ENCODE measurements at regions not wholly inside any gene's neighbourhood (a gene's known extent, or its start where the extent isn't known, plus 50 kb on each side); places are given as distances from the start of the nearest gene placed in this dataset.

- no peak for TF ChIP-seq BHLHE40 (IDR thresholded peaks at IDR 0.05; ENCODE audit: low read depth, low read length)
- TF ChIP-seq POLR2A (IDR thresholded peaks at IDR 0.05; ENCODE audit: low read depth, low read length) = no peak
- TF ChIP-seq, protein P1, sequence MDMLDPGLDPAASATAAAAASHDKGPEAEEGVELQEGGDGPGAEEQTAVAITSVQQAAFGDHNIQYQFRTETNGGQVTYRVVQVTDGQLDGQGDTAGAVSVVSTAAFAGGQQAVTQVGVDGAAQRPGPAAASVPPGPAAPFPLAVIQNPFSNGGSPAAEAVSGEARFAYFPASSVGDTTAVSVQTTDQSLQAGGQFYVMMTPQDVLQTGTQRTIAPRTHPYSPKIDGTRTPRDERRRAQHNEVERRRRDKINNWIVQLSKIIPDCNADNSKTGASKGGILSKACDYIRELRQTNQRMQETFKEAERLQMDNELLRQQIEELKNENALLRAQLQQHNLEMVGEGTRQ (IDR thresholded peaks at IDR 0.05; ENCODE audit: low read depth, low read length) = no peak
- TF ChIP-seq CTCF (conservative IDR thresholded peaks at IDR 0.05; ENCODE audit: low read depth, low read length) = no peak
- no peak for TF ChIP-seq ELK1 (IDR thresholded peaks at IDR 0.05; ENCODE audit: borderline replicate concordance, low read depth, low read length)
- TF ChIP-seq RCOR1 (IDR thresholded peaks at IDR 0.05; ENCODE audit: insufficient replicate concordance, low read length) = no peak
- TF ChIP-seq RFX5 (IDR thresholded peaks at IDR 0.05; ENCODE audit: low read depth, low read length) = no peak
Observed at GRCh38 chr6:50187351-50187921, 137.7 kb upstream of the DEFB112 start.
